Glutamatergic neuron (in vitro differentiated cells): ENCODE measurements at regions not wholly inside any gene's neighbourhood (a gene's known extent, or its start where the extent isn't known, plus 50 kb on each side); places are given as distances from the start of the nearest gene placed in this dataset.

Source experiments
- DNase-seq: peaks from one replicate; pipeline ENCODE4 v3.0.0; 2022
- H3K27ac Mint-ChIP-seq: one replicate; pipeline ENCODE4 v1.8.0; 2020; ENCODE audit warnings: mild to moderate bottlenecking, mixed read lengths, inconsistent platforms; ENCODE audit not compliant: unreplicated experiment
- H3K27me3 Mint-ChIP-seq: one replicate; pipeline ENCODE4 v1.8.0; 2020; ENCODE audit warnings: mild to moderate bottlenecking, moderate library complexity, mixed read lengths, inconsistent platforms; ENCODE audit not compliant: unreplicated experiment
- H3K36me3 Mint-ChIP-seq: one replicate; pipeline ENCODE4 v1.8.0; 2020; ENCODE audit warnings: mild to moderate bottlenecking, mixed read lengths, inconsistent platforms; ENCODE audit not compliant: unreplicated experiment
- H3K4me1 Mint-ChIP-seq: one replicate; pipeline ENCODE4 v1.8.0; 2020; ENCODE audit warnings: mild to moderate bottlenecking, low read depth, mixed read lengths, inconsistent platforms; ENCODE audit not compliant: unreplicated experiment
- H3K4me3 Mint-ChIP-seq: one replicate; pipeline ENCODE4 v1.8.0; 2020; ENCODE audit warnings: mild to moderate bottlenecking, mixed read lengths, inconsistent platforms; ENCODE audit not compliant: unreplicated experiment
- H3K9me3 Mint-ChIP-seq: one replicate; pipeline ENCODE4 v1.8.0; 2020; ENCODE audit warnings: mild to moderate bottlenecking, moderate library complexity, mixed read lengths, inconsistent platforms; ENCODE audit not compliant: unreplicated experiment
- TF ChIP-seq, protein P1 (sequence below): fragments of 200-600 bp; sonication (generic); IDR thresholded peaks from one replicate; pipeline ENCODE4 v1.5.0; 2021; ENCODE audit not compliant: partially characterized antibody, unreplicated experiment

- no peaks in the 10 kb centered on the region for H3K4me1 Mint-ChIP-seq
- DNase-seq = no peak
- no peak overlapping the region for H3K27ac Mint-ChIP-seq
- no peaks in the 10 kb centered on the region for H3K27me3 Mint-ChIP-seq
- H3K9me3 Mint-ChIP-seq = no peaks in the 10 kb centered on the region
- no peaks in the 10 kb centered on the region for H3K36me3 Mint-ChIP-seq
- no peak overlapping the region for H3K4me3 Mint-ChIP-seq
- TF ChIP-seq, protein P1, sequence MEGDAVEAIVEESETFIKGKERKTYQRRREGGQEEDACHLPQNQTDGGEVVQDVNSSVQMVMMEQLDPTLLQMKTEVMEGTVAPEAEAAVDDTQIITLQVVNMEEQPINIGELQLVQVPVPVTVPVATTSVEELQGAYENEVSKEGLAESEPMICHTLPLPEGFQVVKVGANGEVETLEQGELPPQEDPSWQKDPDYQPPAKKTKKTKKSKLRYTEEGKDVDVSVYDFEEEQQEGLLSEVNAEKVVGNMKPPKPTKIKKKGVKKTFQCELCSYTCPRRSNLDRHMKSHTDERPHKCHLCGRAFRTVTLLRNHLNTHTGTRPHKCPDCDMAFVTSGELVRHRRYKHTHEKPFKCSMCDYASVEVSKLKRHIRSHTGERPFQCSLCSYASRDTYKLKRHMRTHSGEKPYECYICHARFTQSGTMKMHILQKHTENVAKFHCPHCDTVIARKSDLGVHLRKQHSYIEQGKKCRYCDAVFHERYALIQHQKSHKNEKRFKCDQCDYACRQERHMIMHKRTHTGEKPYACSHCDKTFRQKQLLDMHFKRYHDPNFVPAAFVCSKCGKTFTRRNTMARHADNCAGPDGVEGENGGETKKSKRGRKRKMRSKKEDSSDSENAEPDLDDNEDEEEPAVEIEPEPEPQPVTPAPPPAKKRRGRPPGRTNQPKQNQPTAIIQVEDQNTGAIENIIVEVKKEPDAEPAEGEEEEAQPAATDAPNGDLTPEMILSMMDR = no peak
Observed at GRCh38 chr1:58842941-58843340, 59.1 kb upstream of the JUN start.

GRCh38 chr1:58844176-58844575 is 60.3 kb upstream of the JUN start:
- no peaks in the 10 kb centered on the region for H3K36me3 Mint-ChIP-seq
- no peak for DNase-seq
- TF ChIP-seq, protein P1 = no peak
- no peak overlapping the region for H3K27ac Mint-ChIP-seq
- H3K27me3 Mint-ChIP-seq = no peaks in the 10 kb centered on the region
- H3K4me1 Mint-ChIP-seq = no peaks in the 10 kb centered on the region
- no peak overlapping the region for H3K4me3 Mint-ChIP-seq
- H3K9me3 Mint-ChIP-seq = no peaks in the 10 kb centered on the region

GRCh38 chr1:58845942-58846341 is 62.1 kb upstream of the JUN start:
- no peak overlapping the region for H3K27ac Mint-ChIP-seq
- H3K4me1 Mint-ChIP-seq = no peaks in the 10 kb centered on the region
- no peak for DNase-seq
- no peaks in the 10 kb centered on the region for H3K36me3 Mint-ChIP-seq
- TF ChIP-seq, protein P1 = no peak
- H3K4me3 Mint-ChIP-seq = no peak overlapping the region
- H3K9me3 Mint-ChIP-seq = no peaks in the 10 kb centered on the region
- H3K27me3 Mint-ChIP-seq = no peaks in the 10 kb centered on the region

GRCh38 chr1:58848818-58849411 is 65.1 kb upstream of the JUN start:
- H3K27ac Mint-ChIP-seq = no peak overlapping the region
- no peaks in the 10 kb centered on the region for H3K4me1 Mint-ChIP-seq
- no peaks in the 10 kb centered on the region for H3K36me3 Mint-ChIP-seq
- H3K27me3 Mint-ChIP-seq = no peaks in the 10 kb centered on the region
- DNase-seq = no peak
- TF ChIP-seq, protein P1 = no peak
- H3K4me3 Mint-ChIP-seq = no peak overlapping the region
- no peaks in the 10 kb centered on the region for H3K9me3 Mint-ChIP-seq

DNA sequence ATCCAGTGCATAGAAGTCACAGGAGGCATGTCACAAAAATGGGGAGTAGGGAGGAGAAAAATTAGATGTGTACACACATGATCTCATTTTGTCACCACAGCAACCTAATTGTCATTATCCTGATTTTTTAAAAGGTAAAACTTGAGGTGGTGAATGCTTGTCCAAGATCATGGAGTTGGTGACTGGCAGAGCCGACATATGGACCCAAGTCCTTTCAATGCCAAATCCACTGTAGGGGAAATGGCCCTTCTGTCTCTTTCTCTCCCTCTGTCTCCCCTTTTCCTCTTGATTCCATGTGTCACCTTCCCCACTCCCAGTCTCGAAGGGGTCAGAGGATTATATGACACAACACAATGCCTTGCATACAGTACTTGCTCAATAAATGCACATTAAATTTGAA is 65.7 kb upstream of the JUN start:
- no peaks in the 10 kb centered on the region for H3K4me1 Mint-ChIP-seq
- TF ChIP-seq, protein P1 = no peak
- H3K27me3 Mint-ChIP-seq = no peaks in the 10 kb centered on the region
- no peaks in the 10 kb centered on the region for H3K9me3 Mint-ChIP-seq
- H3K36me3 Mint-ChIP-seq = no peaks in the 10 kb centered on the region
- no peak for DNase-seq
- H3K4me3 Mint-ChIP-seq = no peak overlapping the region
- no peak overlapping the region for H3K27ac Mint-ChIP-seq
